ENCODE measurements at regions not wholly inside any gene's neighbourhood (a gene's known extent, or its start where the extent isn't known, plus 50 kb on each side); places are given as distances from the start of the nearest gene placed in this dataset.

DNA sequence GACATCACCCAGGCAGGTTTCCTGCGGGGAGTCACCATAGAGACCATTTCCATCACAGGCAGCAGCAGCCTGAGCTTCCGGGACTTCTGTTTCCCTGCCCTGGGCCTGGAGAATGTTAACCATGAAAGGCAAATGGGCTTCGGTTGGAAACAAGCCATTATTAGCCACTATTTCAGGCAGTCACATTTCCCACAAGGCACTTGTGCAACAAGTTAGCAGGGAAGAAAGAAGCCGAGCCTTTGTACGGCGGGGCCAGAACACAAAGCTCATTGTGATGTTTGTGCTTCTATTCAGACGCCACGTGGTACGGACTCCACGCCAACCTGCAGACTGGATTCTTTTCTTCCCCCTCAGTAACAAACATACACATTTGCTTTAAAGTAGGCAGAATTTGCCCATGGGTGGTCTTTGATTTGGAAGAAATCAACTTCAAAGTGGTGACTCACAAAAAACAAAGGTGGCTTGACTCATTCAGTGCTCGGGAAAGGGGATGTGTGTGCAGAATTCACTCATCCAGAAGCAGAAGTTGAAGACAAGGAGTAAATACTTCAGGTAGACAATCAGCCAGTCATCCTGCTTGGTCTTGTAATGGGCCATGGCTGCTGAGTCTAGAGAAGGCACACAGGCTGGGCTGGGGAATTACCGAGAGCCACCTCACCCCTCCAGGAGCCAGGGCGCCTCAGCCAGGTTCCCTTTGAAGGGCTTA, 154.2 kb upstream of the PRMT8 start:
- Histone ChIP-seq H3K9me3 (ENCODE audit: control insufficient read depth, low read length) (no peaks in the 10 kb centered on the region), H3K36me3 (ENCODE audit: control insufficient read depth, insufficient read depth, low read length) (no peaks in the 10 kb centered on the region), H3K27ac (ENCODE audit: low read depth, low read length, severe bottlenecking) (peak overlapping the region; percentile 80), H3K4me1 (ENCODE audit: control insufficient read depth, insufficient read depth, low read length, poor library complexity, severe bottlenecking) (peaks cover 8% of the 10 kb centered on the region), H3K4me3 (ENCODE audit: extremely low read depth, insufficient read depth, low read length, poor library complexity, severe bottlenecking) (no peak overlapping the region)
- WGBS, 2 experiments (ENCODE audit: insufficient coverage in 2 of 2) = 50 to 63% methylated on average over 5 to 12 of the region's 13 CpGs

DNA sequence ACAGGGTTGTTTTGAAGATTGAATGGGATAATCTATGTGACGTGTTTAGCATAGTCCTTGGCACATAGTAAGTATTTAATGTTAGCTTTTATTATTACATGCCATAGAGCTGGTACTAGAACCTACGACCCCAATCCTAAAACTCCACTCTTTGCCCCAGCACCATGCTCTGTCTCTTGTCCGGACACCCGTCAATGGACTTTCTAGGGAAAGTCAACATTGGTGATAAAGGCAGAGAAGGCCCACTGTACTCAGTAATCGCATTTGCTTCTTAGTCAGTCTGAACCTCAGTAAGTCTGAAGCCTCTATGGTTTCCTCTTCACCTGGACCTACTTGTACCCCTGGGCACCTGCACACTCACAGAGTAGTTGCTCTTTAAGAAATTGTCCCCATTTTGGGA, 153.1 kb upstream of the PRMT8 start:
- no peaks in the 10 kb centered on the region for H3K36me3 ChIP-seq (ENCODE audit: control insufficient read depth, insufficient read depth, low read length)
- peaks cover 8% of the 10 kb centered on the region for H3K4me1 ChIP-seq (ENCODE audit: control insufficient read depth, insufficient read depth, low read length, poor library complexity, severe bottlenecking)
- 86 to 88% methylated on average over 1 of the region's 5 CpGs for WGBS, 2 experiments (ENCODE audit: insufficient coverage in 2 of 2)
- no peak overlapping the region for H3K4me3 ChIP-seq (ENCODE audit: extremely low read depth, insufficient read depth, low read length, poor library complexity, severe bottlenecking)
- no peak overlapping the region for H3K27ac ChIP-seq (ENCODE audit: low read depth, low read length, severe bottlenecking)
- H3K9me3 ChIP-seq (ENCODE audit: control insufficient read depth, low read length) = no peaks in the 10 kb centered on the region

DNA sequence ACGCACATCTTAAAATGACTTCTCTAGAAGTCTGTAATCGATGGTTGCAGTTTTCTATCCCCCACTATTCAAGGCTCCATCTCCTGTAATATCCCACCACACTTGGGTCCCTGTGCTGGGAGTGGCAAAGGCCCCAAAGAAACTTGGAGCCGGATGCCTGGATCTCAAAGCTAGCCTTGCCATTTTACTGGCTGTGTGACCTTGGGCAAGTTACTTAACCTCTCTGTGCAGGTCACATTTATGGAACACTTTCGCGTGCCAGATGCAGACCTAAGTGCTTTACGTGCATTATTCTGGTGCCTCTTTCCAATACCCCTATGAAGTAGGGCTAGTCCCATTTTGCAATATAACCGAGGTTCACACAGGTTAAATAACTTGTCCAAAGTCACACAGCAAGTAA, 151.8 kb upstream of the PRMT8 start:
- H3K9me3 ChIP-seq (ENCODE audit: control insufficient read depth, low read length) = no peaks in the 10 kb centered on the region
- no peak overlapping the region for H3K4me3 ChIP-seq (ENCODE audit: extremely low read depth, insufficient read depth, low read length, poor library complexity, severe bottlenecking)
- H3K36me3 ChIP-seq (ENCODE audit: control insufficient read depth, insufficient read depth, low read length) = no peaks in the 10 kb centered on the region
- 90 to 96% methylated on average over 7 of the region's 7 CpGs for WGBS, 2 experiments (ENCODE audit: insufficient coverage in 2 of 2)
- H3K27ac ChIP-seq (ENCODE audit: low read depth, low read length, severe bottlenecking) = no peak overlapping the region
- peaks cover 8% of the 10 kb centered on the region for H3K4me1 ChIP-seq (ENCODE audit: control insufficient read depth, insufficient read depth, low read length, poor library complexity, severe bottlenecking)

DNA sequence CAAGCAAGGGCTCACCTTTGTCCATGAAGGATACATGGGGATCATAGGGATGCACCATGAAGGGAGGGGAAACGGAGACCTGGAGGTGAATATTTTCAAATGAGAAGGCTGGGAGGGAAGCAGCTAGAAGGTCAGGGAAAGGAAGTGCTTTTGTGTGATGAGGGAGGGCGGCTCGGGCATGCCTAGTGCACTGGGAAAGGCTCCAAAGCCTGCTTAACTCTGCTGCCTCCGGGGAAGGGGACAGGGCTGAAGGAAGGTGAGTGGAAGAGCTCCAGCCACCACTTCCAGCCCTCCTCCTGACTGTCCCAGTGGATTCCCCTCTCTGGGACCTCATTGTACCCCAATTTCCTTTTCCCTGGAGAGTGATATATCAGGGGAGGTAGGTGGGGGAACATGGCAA, 149.4 kb upstream of the PRMT8 start:
- H3K27ac ChIP-seq (ENCODE audit: low read depth, low read length, severe bottlenecking) = no peak overlapping the region
- 55 to 63% methylated on average over 3 to 4 of the region's 4 CpGs for WGBS, 2 experiments (ENCODE audit: insufficient coverage in 2 of 2)
- H3K36me3 ChIP-seq (ENCODE audit: control insufficient read depth, insufficient read depth, low read length) = no peaks in the 10 kb centered on the region
- peaks cover 3% of the 10 kb centered on the region for H3K4me1 ChIP-seq (ENCODE audit: control insufficient read depth, insufficient read depth, low read length, poor library complexity, severe bottlenecking)
- H3K4me3 ChIP-seq (ENCODE audit: extremely low read depth, insufficient read depth, low read length, poor library complexity, severe bottlenecking) = no peak overlapping the region
- no peaks in the 10 kb centered on the region for H3K9me3 ChIP-seq (ENCODE audit: control insufficient read depth, low read length)

DNA sequence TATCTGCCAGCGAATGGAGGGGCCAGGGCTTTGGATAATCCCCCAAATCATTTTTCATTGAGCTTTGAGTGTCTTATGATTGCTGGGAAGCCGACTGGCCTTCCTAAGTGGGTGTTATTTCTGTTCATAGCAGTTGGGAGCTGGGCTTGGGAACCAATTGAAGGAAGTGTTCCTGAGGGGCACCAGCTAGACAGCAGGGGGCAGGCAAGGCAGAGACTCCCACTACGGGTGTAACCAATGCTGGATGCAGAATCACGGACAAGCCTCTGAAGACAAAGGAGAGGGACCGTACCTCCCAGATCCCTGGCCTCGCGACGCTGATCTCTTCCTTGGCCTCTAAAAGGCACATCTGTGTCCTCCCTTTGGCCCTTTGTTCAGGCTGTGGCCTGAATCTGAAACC, 149.0 kb upstream of the PRMT8 start:
- Histone ChIP-seq H3K4me3 (ENCODE audit: extremely low read depth, insufficient read depth, low read length, poor library complexity, severe bottlenecking) (no peak overlapping the region), H3K4me1 (ENCODE audit: control insufficient read depth, insufficient read depth, low read length, poor library complexity, severe bottlenecking) (no peaks in the 10 kb centered on the region), H3K9me3 (ENCODE audit: control insufficient read depth, low read length) (no peaks in the 10 kb centered on the region), H3K36me3 (ENCODE audit: control insufficient read depth, insufficient read depth, low read length) (no peaks in the 10 kb centered on the region), H3K27ac (ENCODE audit: low read depth, low read length, severe bottlenecking) (no peak overlapping the region)
- WGBS, 2 experiments (ENCODE audit: insufficient coverage in 2 of 2) = 30 to 37% methylated on average over 7 to 8 of the region's 8 CpGs

DNA sequence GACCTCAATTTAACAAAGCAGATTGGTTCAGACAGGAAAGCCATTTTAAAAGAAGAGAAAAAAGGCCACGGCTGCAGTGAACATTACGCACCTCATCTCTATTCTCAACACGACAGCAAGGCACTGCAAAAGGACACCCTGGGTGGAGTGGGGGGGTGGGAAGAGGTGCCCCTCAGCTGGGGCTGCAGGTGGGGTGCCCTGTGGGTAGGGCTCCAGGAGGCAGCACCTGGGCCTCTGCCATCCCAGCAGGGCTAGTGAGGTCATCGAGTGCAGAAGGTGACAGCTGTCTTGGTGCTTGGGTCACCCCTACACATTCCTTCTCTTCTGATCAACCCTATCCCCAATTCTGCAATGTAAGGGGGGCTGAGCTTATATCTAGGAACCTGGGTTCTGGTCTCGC, 142.9 kb upstream of the PRMT8 start:
- Histone ChIP-seq H3K36me3 (ENCODE audit: control insufficient read depth, insufficient read depth, low read length) (no peaks in the 10 kb centered on the region), H3K4me3 (ENCODE audit: extremely low read depth, insufficient read depth, low read length, poor library complexity, severe bottlenecking) (no peak overlapping the region)

DNA sequence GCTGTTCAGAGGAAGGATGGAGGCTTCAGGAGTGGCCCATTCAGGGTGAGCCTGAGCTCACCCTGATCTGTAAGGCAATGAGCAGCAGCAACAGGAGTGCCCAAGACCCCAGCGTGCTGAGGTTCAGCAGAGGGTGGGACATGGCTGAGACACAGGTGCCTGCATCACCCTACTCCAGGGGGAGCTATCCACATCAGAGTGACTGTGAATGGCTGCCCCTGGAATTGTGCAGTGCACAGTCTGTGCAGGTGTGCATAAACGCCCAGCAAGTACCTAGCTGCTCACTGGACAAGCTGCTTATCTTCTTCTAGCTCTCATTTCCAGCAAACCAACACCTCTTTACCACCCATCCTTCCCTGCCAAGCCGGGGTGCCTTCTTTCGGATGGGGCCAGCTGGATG, 140.6 kb upstream of the PRMT8 start:
- H3K36me3 ChIP-seq (ENCODE audit: control insufficient read depth, insufficient read depth, low read length) = no peaks in the 10 kb centered on the region
- no peak overlapping the region for H3K4me3 ChIP-seq (ENCODE audit: extremely low read depth, insufficient read depth, low read length, poor library complexity, severe bottlenecking)
- WGBS, 2 experiments (ENCODE audit: insufficient coverage in 2 of 2) = 63 to 87% methylated on average over 2 to 4 of the region's 4 CpGs
- H3K4me1 ChIP-seq (ENCODE audit: control insufficient read depth, insufficient read depth, low read length, poor library complexity, severe bottlenecking) = no peaks in the 10 kb centered on the region
- no peak overlapping the region for H3K27ac ChIP-seq (ENCODE audit: low read depth, low read length, severe bottlenecking)
- H3K9me3 ChIP-seq (ENCODE audit: control insufficient read depth, low read length) = no peaks in the 10 kb centered on the region

More for the DNA sequence above, 142.9 kb upstream of the PRMT8 start:
- WGBS, 2 experiments (ENCODE audit: insufficient coverage in 2 of 2) = 75 to 80% methylated on average over 1 to 2 of the region's 5 CpGs
- no peak overlapping the region for H3K27ac ChIP-seq (ENCODE audit: low read depth, low read length, severe bottlenecking)
- H3K9me3 ChIP-seq (ENCODE audit: control insufficient read depth, low read length) = no peaks in the 10 kb centered on the region
- H3K4me1 ChIP-seq (ENCODE audit: control insufficient read depth, insufficient read depth, low read length, poor library complexity, severe bottlenecking) = no peaks in the 10 kb centered on the region

DNA sequence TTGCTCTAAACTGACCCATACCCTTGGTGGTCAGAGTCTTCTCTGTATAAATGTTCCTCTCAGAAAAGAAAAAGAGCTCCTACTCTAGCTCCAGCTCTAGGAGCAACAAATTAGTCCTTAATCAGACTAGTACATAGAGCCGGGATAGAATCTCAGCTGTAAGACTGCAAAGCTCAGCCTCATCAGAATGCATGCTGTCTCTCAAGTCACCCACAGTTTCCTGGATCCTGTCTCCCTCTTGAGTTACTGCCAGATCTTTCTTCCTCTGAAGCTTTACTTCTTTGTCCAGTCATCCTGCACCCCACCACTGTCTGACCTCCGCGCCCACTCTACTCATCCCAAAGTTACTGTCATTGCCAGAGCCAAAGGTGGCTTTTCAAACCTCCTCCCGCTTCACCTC, 139.3 kb upstream of the PRMT8 start:
- no peak overlapping the region for H3K4me3 ChIP-seq (ENCODE audit: extremely low read depth, insufficient read depth, low read length, poor library complexity, severe bottlenecking)
- no peak overlapping the region for H3K27ac ChIP-seq (ENCODE audit: low read depth, low read length, severe bottlenecking)
- no peaks in the 10 kb centered on the region for H3K9me3 ChIP-seq (ENCODE audit: control insufficient read depth, low read length)
- no peaks in the 10 kb centered on the region for H3K36me3 ChIP-seq (ENCODE audit: control insufficient read depth, insufficient read depth, low read length)
- WGBS, 2 experiments (ENCODE audit: insufficient coverage in 2 of 2) = 90 to 93% methylated on average over 3 of the region's 4 CpGs
- no peaks in the 10 kb centered on the region for H3K4me1 ChIP-seq (ENCODE audit: control insufficient read depth, insufficient read depth, low read length, poor library complexity, severe bottlenecking)

DNA sequence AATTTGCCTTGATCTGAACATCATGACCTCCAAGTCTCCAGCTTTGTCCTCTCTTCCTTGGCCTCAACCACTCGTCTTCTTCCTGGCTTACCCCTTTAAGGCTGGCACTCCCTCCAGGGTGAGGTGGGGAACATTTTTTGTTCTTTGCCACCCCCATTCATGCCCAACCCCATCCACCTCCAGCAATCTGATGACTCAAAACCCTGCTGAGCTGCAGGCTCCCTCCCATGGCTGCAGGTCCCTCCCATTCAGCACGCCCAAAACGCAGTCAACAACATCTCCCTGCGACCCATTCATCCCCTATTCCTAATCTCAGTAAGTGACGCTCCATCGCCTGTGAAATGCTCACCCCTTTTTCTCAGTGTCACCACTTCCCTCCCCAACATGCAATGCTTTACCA, 138.8 kb upstream of the PRMT8 start:
- H3K27ac ChIP-seq (ENCODE audit: low read depth, low read length, severe bottlenecking) = no peak overlapping the region
- WGBS, 2 experiments (ENCODE audit: insufficient coverage in 2 of 2) = 86 to 91% methylated on average over 5 to 6 of the region's 6 CpGs
- H3K9me3 ChIP-seq (ENCODE audit: control insufficient read depth, low read length) = no peaks in the 10 kb centered on the region
- H3K4me3 ChIP-seq (ENCODE audit: extremely low read depth, insufficient read depth, low read length, poor library complexity, severe bottlenecking) = no peak overlapping the region
- H3K36me3 ChIP-seq (ENCODE audit: control insufficient read depth, insufficient read depth, low read length) = no peaks in the 10 kb centered on the region
- H3K4me1 ChIP-seq (ENCODE audit: control insufficient read depth, insufficient read depth, low read length, poor library complexity, severe bottlenecking) = no peaks in the 10 kb centered on the region

DNA sequence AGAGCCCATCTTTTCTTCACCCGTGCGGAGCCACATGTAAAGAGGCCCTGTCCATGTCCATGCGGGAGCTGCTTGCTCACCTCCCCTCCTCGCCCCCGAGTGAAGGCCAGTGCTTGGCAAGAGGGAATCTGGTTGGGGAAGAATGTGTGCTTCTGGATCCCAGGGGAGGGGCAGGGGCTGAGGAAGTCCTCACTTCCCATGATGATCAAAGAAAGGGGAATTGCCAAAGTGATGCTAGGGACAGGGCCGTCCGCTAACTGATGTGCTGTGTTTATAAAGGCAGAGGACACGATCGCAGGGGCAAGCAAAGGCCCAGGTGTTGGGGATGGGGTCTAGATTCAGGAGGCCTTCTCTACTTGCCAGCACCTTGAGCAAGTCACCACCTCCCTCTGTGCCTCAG, 137.4 kb upstream of the PRMT8 start:
- Histone ChIP-seq H3K9me3 (ENCODE audit: control insufficient read depth, low read length) (no peaks in the 10 kb centered on the region), H3K27ac (ENCODE audit: low read depth, low read length, severe bottlenecking) (no peak overlapping the region), H3K36me3 (ENCODE audit: control insufficient read depth, insufficient read depth, low read length) (no peaks in the 10 kb centered on the region), H3K4me1 (ENCODE audit: control insufficient read depth, insufficient read depth, low read length, poor library complexity, severe bottlenecking) (no peaks in the 10 kb centered on the region), H3K4me3 (ENCODE audit: extremely low read depth, insufficient read depth, low read length, poor library complexity, severe bottlenecking) (no peak overlapping the region)
- WGBS, 2 experiments (ENCODE audit: insufficient coverage in 2 of 2) = 94 to 100% methylated on average over 6 to 9 of the region's 9 CpGs

DNA sequence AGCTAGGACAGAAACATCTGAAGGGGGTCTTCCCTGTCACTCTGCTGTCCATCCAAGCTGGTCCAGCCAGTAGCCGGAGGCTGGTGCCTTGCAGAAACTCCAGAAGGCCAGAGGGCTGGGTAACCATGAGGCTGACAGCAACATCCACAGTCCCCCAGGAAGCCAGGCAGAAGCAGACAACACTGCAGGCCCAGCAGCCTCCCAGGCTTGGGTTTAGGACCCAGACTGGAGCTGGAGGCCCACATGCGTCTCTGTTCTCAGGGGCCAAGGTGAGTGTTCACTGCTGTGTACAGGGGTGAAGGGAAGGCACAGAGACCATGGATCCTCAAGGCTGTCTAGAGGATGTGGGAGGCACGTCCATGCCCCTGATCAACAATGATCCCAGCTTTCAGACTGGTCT, 136.4 kb upstream of the PRMT8 start:
- Histone ChIP-seq H3K9me3 (ENCODE audit: control insufficient read depth, low read length) (no peaks in the 10 kb centered on the region), H3K4me3 (ENCODE audit: extremely low read depth, insufficient read depth, low read length, poor library complexity, severe bottlenecking) (no peak overlapping the region), H3K4me1 (ENCODE audit: control insufficient read depth, insufficient read depth, low read length, poor library complexity, severe bottlenecking) (no peaks in the 10 kb centered on the region), H3K27ac (ENCODE audit: low read depth, low read length, severe bottlenecking) (no peak overlapping the region), H3K36me3 (ENCODE audit: control insufficient read depth, insufficient read depth, low read length) (no peaks in the 10 kb centered on the region)
- WGBS, 2 experiments (ENCODE audit: insufficient coverage in 2 of 2) = 85 to 93% methylated on average over 3 of the region's 3 CpGs

Measured in mesodermal cell (in vitro differentiated cells).